Prostate gland (tissue), 2 donors: ENCODE measurements at regions not wholly inside any gene's neighbourhood (a gene's known extent, or its start where the extent isn't known, plus 50 kb on each side); places are given as distances from the start of the nearest gene placed in this dataset.

Experiments
- CTCF ChIP-seq, 4 experiments: fragments of 200-600 bp in 2 of 4; fragments of 450-650 bp in 2 of 4; sonication (generic) in 2 of 4; IDR thresholded peaks; 1 replicate in 3 of 4; 2 replicates in 1 of 4; pipeline ENCODE4 v1.5.1; 2016 to 2019; ENCODE audit warnings: antibody characterized with exemption in 4 of 4, mild to moderate bottlenecking in 2 of 4, moderate library complexity in 2 of 4
- POLR2A ChIP-seq: fragments of 450-650 bp; IDR thresholded peaks from one replicate; pipeline ENCODE4 v1.6.1; 2016; ENCODE audit warnings: antibody characterized with exemption, mild to moderate bottlenecking
- POLR2AphosphoS5 ChIP-seq: sonication (generic); formaldehyde crosslinking; IDR thresholded peaks from one replicate; pipeline ENCODE4 v1.6.1; 2017; ENCODE audit warnings: antibody characterized with exemption

GRCh38 chr4:144302704-144303536, 162.4 kb upstream of the GYPA start:
- TF ChIP-seq CTCF (IDR thresholded peaks at IDR 0.05) (no peak), POLR2AphosphoS5 (no peak), POLR2A (no peak)
